GM23248 (cell line): ENCODE measurements at regions not wholly inside any gene's neighbourhood (a gene's known extent, or its start where the extent isn't known, plus 50 kb on each side); places are given as distances from the start of the nearest gene placed in this dataset.
"Not testable (repeated sequence)": the region's sequence is repeated elsewhere in the genome, so short reads cannot be mapped to it uniquely, and the experiment has no call there.

Experiments
- EZH2 ChIP-seq: fragments of 200-600 bp; sonication (generic); IDR thresholded peaks from 2 replicates; pipeline ENCODE4 v1.6.1; 2018; ENCODE audit warnings: antibody characterized with exemption, mild to moderate bottlenecking; ENCODE audit not compliant: insufficient read depth, poor library complexity, severe bottlenecking
- EZH2phosphoT487 ChIP-seq: fragments of 200-600 bp; sonication (generic); IDR thresholded peaks from 2 replicates; pipeline ENCODE4 v1.6.1; 2018; ENCODE audit warnings: antibody characterized with exemption, moderate library complexity, mild to moderate bottlenecking, low read depth; ENCODE audit not compliant: insufficient read depth

- not testable (repeated sequence) for TF ChIP-seq EZH2, EZH2phosphoT487
These were observed 533.5 kb upstream of the ANO5 start for GRCh38 chr11:21659377-21659776.
